Suprapubic skin (tissue), 4 donors: ENCODE measurements at regions not wholly inside any gene's neighbourhood (a gene's known extent, or its start where the extent isn't known, plus 50 kb on each side); places are given as distances from the start of the nearest gene placed in this dataset.

Experiments used
- DNase-seq, 2 donors: peaks; one replicate each; pipeline ENCODE4 v3.0.0-alpha.2; 2019; ENCODE audit warnings: low spot score in 2 of 2
- H3K27ac ChIP-seq: fragments of 200-600 bp; sonication (generic); one replicate; pipeline ENCODE4 v1.5.1; 2019
- H3K27me3 ChIP-seq: fragments of 200-600 bp; sonication (generic); one replicate; pipeline ENCODE4 v1.5.1; 2019
- H3K36me3 ChIP-seq: fragments of 200-600 bp; sonication (generic); one replicate; pipeline ENCODE4 v1.5.1; 2019
- H3K4me1 ChIP-seq: fragments of 200-600 bp; sonication (generic); one replicate; pipeline ENCODE4 v1.5.1; 2019
- H3K4me3 ChIP-seq: fragments of 200-600 bp; sonication (generic); one replicate; pipeline ENCODE4 v1.5.1; 2019; ENCODE audit warnings: mild to moderate bottlenecking
- H3K9me3 ChIP-seq: fragments of 200-600 bp; sonication (generic); one replicate; pipeline ENCODE4 v1.5.1; 2019
- CTCF ChIP-seq, 2 donors: fragments of 200-600 bp in 1 of 2; fragments of 450-650 bp in 1 of 2; sonication (generic) in 1 of 2; IDR thresholded peaks; one replicate each; pipeline ENCODE4 v1.5.1; 2016 to 2019; ENCODE audit warnings: antibody characterized with exemption in 2 of 2, mild to moderate bottlenecking in 1 of 2, moderate library complexity in 1 of 2
- EP300 ChIP-seq: sonication (generic); formaldehyde crosslinking; IDR thresholded peaks from one replicate; pipeline ENCODE4 v1.6.1; 2017; ENCODE audit warnings: antibody characterized with exemption
- POLR2A ChIP-seq, 2 donors: fragments of 450-650 bp; IDR thresholded peaks; one replicate each; pipeline ENCODE4 v1.6.1; 2017; ENCODE audit warnings: antibody characterized with exemption in 2 of 2, mild to moderate bottlenecking in 2 of 2, moderate library complexity in 2 of 2
- POLR2AphosphoS5 ChIP-seq, 3 donors: sonication (generic); formaldehyde crosslinking; IDR thresholded peaks; one replicate each; pipeline ENCODE4 v1.6.1; 2017; ENCODE audit warnings: antibody characterized with exemption in 3 of 3
- WGBS: methylation state at CpG from one replicate; pipeline ENCODE4 v1.1.5; 2018; 5-methylcytosine and 5-hydroxymethylcytosine counted together

GRCh38 chr20:10861619-10862018 lies 187.8 kb upstream of the JAG1 start:
- WGBS, result 46% methylated on average over 2 of the region's 2 CpGs
- DNase-seq, result no peak

GRCh38 chr20:10863337-10864060 lies 189.7 kb upstream of the JAG1 start:
- Histone ChIP-seq H3K9me3 (no peaks in the 10 kb centered on the region), H3K4me1 (peaks cover 29% of the 10 kb centered on the region), H3K27me3 (no peaks in the 10 kb centered on the region), H3K36me3 (no peaks in the 10 kb centered on the region), H3K27ac (peak overlapping the region; percentile 80), H3K4me3 (no peak overlapping the region)
- DNase-seq, result no peak
- TF ChIP-seq CTCF (IDR thresholded peaks at IDR 0.05) (no peak), EP300 (no peak), POLR2AphosphoS5 (IDR thresholded peaks at IDR 0.05) (no peak), POLR2A (IDR thresholded peaks at IDR 0.05) (no peak)
- WGBS, result 22% methylated on average over 5 of the region's 6 CpGs

More at GRCh38 chr20:10861619-10862018, 187.8 kb upstream of the JAG1 start:
- Histone ChIP-seq H3K4me3 (no peak overlapping the region), H3K4me1 (peaks cover 29% of the 10 kb centered on the region), H3K27me3 (no peaks in the 10 kb centered on the region), H3K9me3 (no peaks in the 10 kb centered on the region), H3K36me3 (no peaks in the 10 kb centered on the region), H3K27ac (no peak overlapping the region)
- TF ChIP-seq POLR2A (IDR thresholded peaks at IDR 0.05) (no peak), CTCF (IDR thresholded peaks at IDR 0.05) (no peak), POLR2AphosphoS5 (IDR thresholded peaks at IDR 0.05) (no peak), EP300 (no peak)

GRCh38 chr20:10864076-10864672 lies 190.4 kb upstream of the JAG1 start:
- H3K27me3 ChIP-seq, result no peaks in the 10 kb centered on the region
- H3K9me3 ChIP-seq, result no peaks in the 10 kb centered on the region
- DNase-seq, result no peak
- TF ChIP-seq EP300 (no peak), CTCF (IDR thresholded peaks at IDR 0.05) (no peak), POLR2A (IDR thresholded peaks at IDR 0.05) (no peak), POLR2AphosphoS5 (IDR thresholded peaks at IDR 0.05) (peak in 1 of 3 donors; percentile 26)
- H3K4me3 ChIP-seq, result no peak overlapping the region
- H3K36me3 ChIP-seq, result no peaks in the 10 kb centered on the region
- H3K4me1 ChIP-seq, result peaks cover 29% of the 10 kb centered on the region
- 26% methylated on average over 8 of the region's 8 CpGs for WGBS
- peak overlapping the region; percentile 80 for H3K27ac ChIP-seq

GRCh38 chr20:10868299-10868698 lies 194.5 kb upstream of the JAG1 start:
- TF ChIP-seq CTCF (IDR thresholded peaks at IDR 0.05) (no peak), EP300 (no peak), POLR2A (IDR thresholded peaks at IDR 0.05) (no peak)
- Histone ChIP-seq H3K27ac (no peak overlapping the region), H3K27me3 (no peaks in the 10 kb centered on the region), H3K9me3 (no peaks in the 10 kb centered on the region), H3K36me3 (no peaks in the 10 kb centered on the region), H3K4me3 (no peak overlapping the region), H3K4me1 (peaks cover 24% of the 10 kb centered on the region)
- no peak for DNase-seq
- 89% methylated on average over 3 of the region's 3 CpGs for WGBS

GRCh38 chr20:10873026-10873425 lies 199.2 kb upstream of the JAG1 start:
- Histone ChIP-seq H3K4me3 (no peak overlapping the region), H3K4me1 (peaks cover 16% of the 10 kb centered on the region), H3K9me3 (no peaks in the 10 kb centered on the region), H3K27ac (no peak overlapping the region), H3K36me3 (no peaks in the 10 kb centered on the region), H3K27me3 (no peaks in the 10 kb centered on the region)
- no peak for DNase-seq
- TF ChIP-seq EP300 (no peak), POLR2AphosphoS5 (IDR thresholded peaks at IDR 0.05) (no peak)
- 55% methylated on average over 4 of the region's 4 CpGs for WGBS
